RWPE2 (cell line): ENCODE measurements at regions not wholly inside any gene's neighbourhood (a gene's known extent, or its start where the extent isn't known, plus 50 kb on each side); places are given as distances from the start of the nearest gene placed in this dataset.

Experiments used
- ATAC-seq: fragments of 200-7000 bp; cut with Tn5 transposase; 3 replicates; pipeline ENCODE4 v1.9.1; 2021; ENCODE audit warnings: low read depth
- DNase-seq: peaks from one replicate; pipeline ENCODE4 v3.0.0-alpha.2; 2020; ENCODE audit warnings: low spot score
- H3K27ac ChIP-seq: fragments of 450-650 bp; 2 replicates; pipeline ENCODE4 v1.5.1; 2017; ENCODE audit warnings: mild to moderate bottlenecking; ENCODE audit not compliant: poor library complexity, severe bottlenecking
- H3K27me3 ChIP-seq: fragments of 250-450 bp; sonication (Bioruptor Pico); 2 replicates; pipeline ENCODE4 v1.5.1; 2021; ENCODE audit warnings: mild to moderate bottlenecking, moderate library complexity; ENCODE audit not compliant: insufficient read depth, poor library complexity, severe bottlenecking
- H3K36me3 ChIP-seq: fragments of 250-450 bp; sonication (Bioruptor Pico); 2 replicates; pipeline ENCODE4 v1.5.1; 2020; ENCODE audit warnings: low read depth, mild to moderate bottlenecking, moderate library complexity
- H3K4me1 ChIP-seq: fragments of 250-450 bp; sonication (Bioruptor Pico); 2 replicates; pipeline ENCODE4 v1.5.1; 2021; ENCODE audit warnings: mild to moderate bottlenecking, moderate library complexity; ENCODE audit not compliant: insufficient read depth, poor library complexity, severe bottlenecking
- H3K4me3 ChIP-seq: fragments of 250-450 bp; sonication (Bioruptor Pico); 2 replicates; pipeline ENCODE4 v1.5.1; 2021; ENCODE audit warnings: mild to moderate bottlenecking, moderate library complexity; ENCODE audit not compliant: severe bottlenecking
- H3K9me3 ChIP-seq: fragments of 250-450 bp; sonication (Bioruptor Pico); 2 replicates; pipeline ENCODE4 v1.5.1; 2021; ENCODE audit warnings: mild to moderate bottlenecking, moderate library complexity; ENCODE audit not compliant: severe bottlenecking
- TF ChIP-seq, protein P1 (sequence below): fragments of 450-650 bp; IDR thresholded peaks from one replicate; pipeline ENCODE4 v1.5.1; 2017; ENCODE audit warnings: mild to moderate bottlenecking, moderate library complexity; ENCODE audit not compliant: poor library complexity, severe bottlenecking

- Histone ChIP-seq H3K27me3 (no peaks in the 10 kb centered on the region), H3K36me3 (no peaks in the 10 kb centered on the region), H3K27ac (no peak overlapping the region), H3K4me3 (no peak overlapping the region), H3K4me1 (peaks cover 6% of the 10 kb centered on the region), H3K9me3 (no peaks in the 10 kb centered on the region)
- TF ChIP-seq, protein P1, sequence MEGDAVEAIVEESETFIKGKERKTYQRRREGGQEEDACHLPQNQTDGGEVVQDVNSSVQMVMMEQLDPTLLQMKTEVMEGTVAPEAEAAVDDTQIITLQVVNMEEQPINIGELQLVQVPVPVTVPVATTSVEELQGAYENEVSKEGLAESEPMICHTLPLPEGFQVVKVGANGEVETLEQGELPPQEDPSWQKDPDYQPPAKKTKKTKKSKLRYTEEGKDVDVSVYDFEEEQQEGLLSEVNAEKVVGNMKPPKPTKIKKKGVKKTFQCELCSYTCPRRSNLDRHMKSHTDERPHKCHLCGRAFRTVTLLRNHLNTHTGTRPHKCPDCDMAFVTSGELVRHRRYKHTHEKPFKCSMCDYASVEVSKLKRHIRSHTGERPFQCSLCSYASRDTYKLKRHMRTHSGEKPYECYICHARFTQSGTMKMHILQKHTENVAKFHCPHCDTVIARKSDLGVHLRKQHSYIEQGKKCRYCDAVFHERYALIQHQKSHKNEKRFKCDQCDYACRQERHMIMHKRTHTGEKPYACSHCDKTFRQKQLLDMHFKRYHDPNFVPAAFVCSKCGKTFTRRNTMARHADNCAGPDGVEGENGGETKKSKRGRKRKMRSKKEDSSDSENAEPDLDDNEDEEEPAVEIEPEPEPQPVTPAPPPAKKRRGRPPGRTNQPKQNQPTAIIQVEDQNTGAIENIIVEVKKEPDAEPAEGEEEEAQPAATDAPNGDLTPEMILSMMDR, result no peak
- DNase-seq (no peak), ATAC-seq (no peak)
Measured at GRCh38 chr5:10031817-10032216, 217.9 kb downstream of the ATPSCKMT start.

- no peak overlapping the region for H3K4me3 ChIP-seq
- no peaks in the 10 kb centered on the region for H3K9me3 ChIP-seq
- H3K27me3 ChIP-seq, result no peaks in the 10 kb centered on the region
- no peak overlapping the region for H3K27ac ChIP-seq
- H3K36me3 ChIP-seq, result no peaks in the 10 kb centered on the region
- H3K4me1 ChIP-seq, result no peaks in the 10 kb centered on the region
- no peak for DNase-seq
- TF ChIP-seq, protein P1, result peak; percentile 30
- ATAC-seq, result peak; percentile 49; the same call in 2 of the 3 replicates
Measured at GRCh38 chr5:10030219-10030831, 219.4 kb downstream of the ATPSCKMT start.

DNA sequence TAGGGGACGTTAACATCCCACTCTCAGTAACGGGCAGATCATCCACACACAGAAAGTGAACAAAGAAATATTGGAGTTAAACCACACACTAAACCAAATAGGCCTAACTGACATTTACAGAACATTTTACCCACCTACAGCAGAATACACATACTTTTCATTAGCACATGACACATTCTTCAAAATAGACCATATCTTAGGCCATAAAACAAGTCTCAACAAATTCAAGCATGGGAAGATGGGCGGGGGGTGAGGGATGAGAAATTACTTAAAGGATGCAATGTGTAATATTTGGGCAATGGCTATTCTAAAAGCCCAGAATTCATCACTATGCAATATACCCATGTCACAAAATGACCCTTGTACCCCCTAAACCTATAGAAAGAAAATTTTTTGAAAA, 226.2 kb downstream of the ATPSCKMT start:
- DNase-seq (no peak), ATAC-seq (peak; percentile 71)
- H3K9me3 ChIP-seq, result peaks cover 2% of the 10 kb centered on the region
- H3K36me3 ChIP-seq, result no peaks in the 10 kb centered on the region
- H3K4me1 ChIP-seq, result peaks cover 21% of the 10 kb centered on the region
- H3K27ac ChIP-seq, result peak overlapping the region; percentile 11
- H3K27me3 ChIP-seq, result no peaks in the 10 kb centered on the region
- TF ChIP-seq, protein P1, result no peak
- no peak overlapping the region for H3K4me3 ChIP-seq

DNA sequence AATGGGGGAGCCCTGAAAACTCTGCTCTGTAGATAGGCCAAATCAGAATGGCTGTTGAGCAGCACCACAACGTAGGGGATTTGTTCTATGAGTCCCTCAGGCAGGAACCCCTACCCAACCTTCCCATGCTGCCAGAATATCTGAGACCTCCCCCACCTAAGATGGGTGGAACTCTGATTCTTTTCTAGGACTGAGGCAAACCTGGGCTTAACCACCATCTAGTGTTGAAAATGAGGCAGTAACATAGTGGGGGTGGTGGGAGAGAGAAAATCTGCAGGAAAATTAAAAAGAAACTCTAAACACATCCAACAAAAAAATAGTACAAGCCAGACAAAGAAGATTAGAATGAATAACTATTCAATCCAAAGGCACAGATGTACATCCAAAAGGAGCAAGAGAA, 228.4 kb downstream of the ATPSCKMT start:
- TF ChIP-seq, protein P1, result no peak
- Histone ChIP-seq H3K27me3 (no peaks in the 10 kb centered on the region), H3K4me3 (no peak overlapping the region), H3K27ac (no peak overlapping the region), H3K36me3 (no peaks in the 10 kb centered on the region), H3K4me1 (peaks cover 26% of the 10 kb centered on the region), H3K9me3 (peaks cover 2% of the 10 kb centered on the region)
- DNase-seq (no peak), ATAC-seq (no peak)

DNA sequence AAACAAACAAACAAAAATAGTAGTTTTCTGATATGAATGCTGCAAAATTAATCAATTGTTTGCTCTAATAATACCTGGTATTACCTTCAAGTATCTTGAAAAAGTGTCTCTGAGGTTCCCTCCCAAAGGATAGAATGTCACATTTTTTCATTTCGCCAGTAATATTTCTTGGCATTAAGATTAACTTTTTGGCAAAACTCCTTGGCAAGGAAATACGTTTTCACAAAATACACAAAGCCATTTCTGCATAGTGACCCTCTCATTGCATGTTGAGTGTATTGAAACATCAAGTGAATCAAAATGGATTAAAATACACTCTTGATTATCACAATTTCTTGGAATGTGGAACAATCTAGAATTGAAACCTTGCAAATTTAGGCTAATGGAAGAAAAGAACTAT, 230.5 kb downstream of the ATPSCKMT start:
- TF ChIP-seq, protein P1, result no peak
- Histone ChIP-seq H3K27ac (peak overlapping the region; percentile 29), H3K9me3 (peaks cover 2% of the 10 kb centered on the region), H3K4me1 (peaks cover 26% of the 10 kb centered on the region), H3K36me3 (no peaks in the 10 kb centered on the region), H3K4me3 (no peak overlapping the region), H3K27me3 (no peaks in the 10 kb centered on the region)
- ATAC-seq (no peak), DNase-seq (no peak)
